IMR-90 (cell line): ENCODE measurements at regions not wholly inside any gene's neighbourhood (a gene's known extent, or its start where the extent isn't known, plus 50 kb on each side); places are given as distances from the start of the nearest gene placed in this dataset.

Experiments
- ATAC-seq: fragments of 200-7000 bp; cut with Tn5 transposase; 2 replicates; pipeline ENCODE4 v1.9.1; 2020; ENCODE audit warnings: low read depth, mild to moderate bottlenecking, moderate library complexity
- BruUV-seq: library from RNA; stranded (reverse); fragments of 400-500 nt; replicated peaks from 2 replicates; lab custom pipeline; 2021; lab: Mats Ljungman, UMichigan
- CTCF ChIA-PET: fragments of 300-600 bp; formaldehyde crosslinking; extraction: SDS; loops from one replicate; lab custom pipeline; 2021; ENCODE audit warnings: antibody characterized with exemption; lab: Yijun Ruan, JAX
- POLR2A ChIA-PET: fragments of 300-600 bp; sonication (Branson Sonifier 250); formaldehyde crosslinking; loops from one replicate; lab custom pipeline; 2022; ENCODE audit warnings: antibody characterized with exemption; ENCODE audit not compliant: unreplicated experiment; lab: Charles Lee
- DNase-seq: peaks from one replicate; pipeline ENCODE4 v3.0.0; 2013
- H2AFZ ChIP-seq: replicated peaks from 2 replicates; pipeline ENCODE3; 2013; ENCODE audit warnings: low read length, mild to moderate bottlenecking; ENCODE audit not compliant: poor library complexity
- H2AK5ac ChIP-seq: 2 replicates; pipeline ENCODE4 v1.6.1; 2013; ENCODE audit warnings: low read depth, low read length, inconsistent platforms
- H2AK9ac ChIP-seq: replicated peaks from 2 replicates; pipeline ENCODE3; 2013; ENCODE audit warnings: mild to moderate bottlenecking, low read depth, low read length, moderate library complexity; ENCODE audit not compliant: poor library complexity
- H2BK120ac ChIP-seq: 2 replicates; pipeline ENCODE4 v1.6.1; 2013; ENCODE audit warnings: low read depth, low read length, inconsistent platforms
- H2BK15ac ChIP-seq: 3 replicates; pipeline ENCODE4 v1.6.1; 2013; ENCODE audit warnings: low read depth, low read length, inconsistent platforms
- H2BK20ac ChIP-seq: 2 replicates; pipeline ENCODE4 v1.6.1; 2013; ENCODE audit warnings: low read depth, mild to moderate bottlenecking, inconsistent platforms, low read length, moderate library complexity
- H2BK5ac ChIP-seq: 2 replicates; pipeline ENCODE4 v1.6.1; 2013; ENCODE audit warnings: mild to moderate bottlenecking, low read depth, low read length, inconsistent platforms; ENCODE audit not compliant: poor library complexity, severe bottlenecking
- H3K14ac ChIP-seq: replicated peaks from 2 replicates; pipeline ENCODE4 v1.6.1; 2013; ENCODE audit warnings: low read depth, low read length, inconsistent platforms
- H3K18ac ChIP-seq: 2 replicates; pipeline ENCODE4 v1.6.1; 2013; ENCODE audit warnings: low read depth, low read length, control low read depth
- H3K23ac ChIP-seq: 2 replicates; pipeline ENCODE4 v1.6.1; 2013; ENCODE audit warnings: low read depth, low read length, inconsistent platforms
- H3K27ac ChIP-seq: 2 replicates; pipeline ENCODE4 v1.5.1; 2013; ENCODE audit warnings: mild to moderate bottlenecking, control low read depth, low read length; ENCODE audit not compliant: insufficient read depth
- H3K27me3 ChIP-seq: 2 replicates; pipeline ENCODE4 v1.6.1; 2013; ENCODE audit warnings: low read length; ENCODE audit not compliant: control insufficient read depth, insufficient read depth
- H3K36me3 ChIP-seq: 2 replicates; pipeline ENCODE4 v1.6.1; 2013; ENCODE audit warnings: low read length, mixed read lengths; ENCODE audit not compliant: control insufficient read depth, insufficient read depth
- H3K4ac ChIP-seq: 2 replicates; pipeline ENCODE4 v1.6.1; 2013; ENCODE audit warnings: low read depth, low read length, inconsistent platforms
- H3K4me1 ChIP-seq: 2 replicates; pipeline ENCODE4 v1.6.1; 2013; ENCODE audit warnings: low read length, mixed read lengths; ENCODE audit not compliant: control insufficient read depth, insufficient read depth
- H3K4me2 ChIP-seq: 2 replicates; pipeline ENCODE4 v1.6.1; 2013; ENCODE audit warnings: low read depth, mild to moderate bottlenecking, control low read depth, low read length, moderate library complexity
- H3K4me3 ChIP-seq: 2 replicates; pipeline ENCODE4 v1.5.1; 2013; ENCODE audit warnings: low read depth, mild to moderate bottlenecking, control low read depth, low read length, moderate library complexity; ENCODE audit not compliant: insufficient read depth
- H3K56ac ChIP-seq: 2 replicates; pipeline ENCODE4 v1.6.1; 2013; ENCODE audit warnings: low read length, inconsistent platforms; ENCODE audit not compliant: insufficient read depth; ENCODE audit errors: extremely low read depth
- H3K79me1 ChIP-seq, 2 experiments: 2 replicates each; pipeline ENCODE4 v1.6.1; 2013; ENCODE audit warnings: low read length in 2 of 2, inconsistent platforms in 1 of 2, low read depth in 1 of 2
- H3K9ac ChIP-seq: 2 replicates; pipeline ENCODE4 v1.6.1; 2013; ENCODE audit warnings: low read depth, low read length, control low read depth
- H3K9me1 ChIP-seq: 2 replicates; pipeline ENCODE4 v1.6.1; 2013; ENCODE audit warnings: low read length, inconsistent platforms; ENCODE audit not compliant: insufficient read depth
- H3K9me3 ChIP-seq: 2 replicates; pipeline ENCODE4 v1.6.1; 2013; ENCODE audit warnings: low read length; ENCODE audit not compliant: control insufficient read depth, insufficient read depth
- H4K20me1 ChIP-seq: 2 replicates; pipeline ENCODE4 v1.6.1; 2013; ENCODE audit warnings: low read length, inconsistent platforms; ENCODE audit not compliant: insufficient read depth
- H4K5ac ChIP-seq: 2 replicates; pipeline ENCODE4 v1.6.1; 2013; ENCODE audit warnings: mild to moderate bottlenecking, low read depth, low read length, control low read depth
- H4K8ac ChIP-seq, 2 experiments: 2 replicates each; pipeline ENCODE4 v1.6.1; 2013; ENCODE audit warnings: low read depth in 2 of 2, low read length in 2 of 2, control low read depth in 1 of 2, inconsistent platforms in 1 of 2
- H4K91ac ChIP-seq: 2 replicates; pipeline ENCODE4 v1.6.1; 2013; ENCODE audit warnings: low read depth, low read length, inconsistent platforms; ENCODE audit not compliant: insufficient read depth
- CEBPB ChIP-seq: IDR thresholded peaks from 2 replicates; pipeline ENCODE4 v1.6.1; 2012; ENCODE audit warnings: low read depth, low read length, improper control_type of control experiment
- MAFK ChIP-seq: IDR thresholded peaks from 2 replicates; pipeline ENCODE4 v1.6.1; 2012; ENCODE audit warnings: low read depth, low read length, improper control_type of control experiment
- MXI1 ChIP-seq: IDR thresholded peaks from 2 replicates; pipeline ENCODE4 v1.6.1; 2012; ENCODE audit warnings: low read depth, mild to moderate bottlenecking, low read length, moderate library complexity, borderline replicate concordance
- POLR2A ChIP-seq: IDR thresholded peaks from 2 replicates; pipeline ENCODE4 v1.6.1; 2012; ENCODE audit warnings: mild to moderate bottlenecking, low read depth, low read length
- RAD21 ChIP-seq: IDR thresholded peaks from 2 replicates; pipeline ENCODE4 v1.6.1; 2012; ENCODE audit warnings: low read length, improper control_type of control experiment
- SMC3 ChIP-seq: fragments of 150-350 bp; IDR thresholded peaks from 2 replicates; pipeline ENCODE4 v1.6.1; 2016; ENCODE audit warnings: low read depth, mild to moderate bottlenecking, antibody characterized with exemption, low read length, moderate library complexity
- WGBS, 2 experiments: methylation state at CpG; one replicate each; pipeline versions ENCODE4 v1.1.5 to v1.1.7; 2013; ENCODE audit warnings: missing lambda C conversion rate in 2 of 2; ENCODE audit not compliant: insufficient read length in 1 of 2; ENCODE audit errors: extremely low coverage in 2 of 2; 5-methylcytosine and 5-hydroxymethylcytosine counted together
- dilution Hi-C: fragments of 300-500 bp; cut with HindIII; formaldehyde crosslinking; loops from one replicate; pipeline ENCODE4 v1.14.3; 2018; ENCODE audit warnings: low sequenced_read_pairs; ENCODE audit not compliant: unreplicated experiment
- in situ Hi-C: fragments of 300-500 bp; cut with MboI; formaldehyde crosslinking; loops from 3 replicates; pipeline ENCODE4 v1.14.3; 2019; ENCODE audit warnings: low sequenced_read_pairs, inconsistent platforms, mixed read lengths
- intact Hi-C: fragments of 100-400 bp; cut with micrococcal nuclease; formaldehyde crosslinking; loops from 2 replicates; pipeline ENCODE4 v1.10.0; 2022
- TF ChIP-seq, protein P1 (sequence below): fragments of 150-350 bp; IDR thresholded peaks from 2 replicates; pipeline ENCODE4 v1.6.1; 2016; ENCODE audit warnings: low read depth, mild to moderate bottlenecking, low read length, moderate library complexity, borderline replicate concordance
- TF ChIP-seq, protein P2 (sequence below): fragments of 150-350 bp; IDR thresholded peaks from 2 replicates; pipeline ENCODE4 v1.6.1; 2017; ENCODE audit warnings: mild to moderate bottlenecking, antibody characterized with exemption, low read length, low read depth
- TF ChIP-seq, protein P3 (sequence below): conservative IDR thresholded peaks from 2 replicates; pipeline ENCODE4 v1.5.1; 2012; ENCODE audit warnings: mild to moderate bottlenecking, low read depth, low read length, improper control_type of control experiment

- Histone ChIP-seq H4K20me1 (no peaks in the 10 kb centered on the region), H4K5ac (no peak overlapping the region), H4K91ac (no peak overlapping the region), H3K9me1 (peaks cover 3% of the 10 kb centered on the region; the same call in 1 of the 2 replicates), H3K36me3 (no peaks in the 10 kb centered on the region), H2AK5ac (no peak overlapping the region), H3K4me2 (no peak overlapping the region), H3K4ac (no peak overlapping the region), H3K14ac (no peak overlapping the region), H2BK120ac (no peak overlapping the region), H3K56ac (no peak overlapping the region), H4K8ac (no peak overlapping the region), H3K79me1 (no peaks in the 10 kb centered on the region), H3K9me3 (no peaks in the 10 kb centered on the region), H3K4me1 (peaks cover 9% of the 10 kb centered on the region), H2AFZ (no peak overlapping the region), H3K27ac (no peak overlapping the region), H2BK5ac (no peak overlapping the region), H3K9ac (no peak overlapping the region), H3K4me3 (no peak overlapping the region), H3K23ac (no peak overlapping the region), H2BK15ac (no peak overlapping the region), H3K27me3 (no peaks in the 10 kb centered on the region), H2AK9ac (no peak overlapping the region), H3K18ac (no peak overlapping the region), H2BK20ac (no peak overlapping the region)
- ChIA-PET POLR2A (no interaction called here), CTCF (interaction anchor here (0.8 to 2.0 kb wide), 2 partner anchors 128 to 175 kb away, joined by 4 to 7 read pairs; no protein-coding TSS in a partner anchor)
- in situ Hi-C loops (no loop called here), intact Hi-C loops (loop anchor here (5.0 to 10.0 kb wide), 4 partner anchors 145 to 573 kb away; no protein-coding TSS in a partner anchor), dilution Hi-C loops (no loop called here)
- DNase-seq (peak; percentile 47), ATAC-seq (no peak)
- peak; percentile 64 for TF ChIP-seq RAD21
- no peak for TF ChIP-seq POLR2A
- TF ChIP-seq MAFK, result no peak
- TF ChIP-seq, protein P1, sequence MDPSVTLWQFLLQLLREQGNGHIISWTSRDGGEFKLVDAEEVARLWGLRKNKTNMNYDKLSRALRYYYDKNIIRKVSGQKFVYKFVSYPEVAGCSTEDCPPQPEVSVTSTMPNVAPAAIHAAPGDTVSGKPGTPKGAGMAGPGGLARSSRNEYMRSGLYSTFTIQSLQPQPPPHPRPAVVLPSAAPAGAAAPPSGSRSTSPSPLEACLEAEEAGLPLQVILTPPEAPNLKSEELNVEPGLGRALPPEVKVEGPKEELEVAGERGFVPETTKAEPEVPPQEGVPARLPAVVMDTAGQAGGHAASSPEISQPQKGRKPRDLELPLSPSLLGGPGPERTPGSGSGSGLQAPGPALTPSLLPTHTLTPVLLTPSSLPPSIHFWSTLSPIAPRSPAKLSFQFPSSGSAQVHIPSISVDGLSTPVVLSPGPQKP, result no peak
- no peak for TF ChIP-seq MXI1
- TF ChIP-seq, protein P2, sequence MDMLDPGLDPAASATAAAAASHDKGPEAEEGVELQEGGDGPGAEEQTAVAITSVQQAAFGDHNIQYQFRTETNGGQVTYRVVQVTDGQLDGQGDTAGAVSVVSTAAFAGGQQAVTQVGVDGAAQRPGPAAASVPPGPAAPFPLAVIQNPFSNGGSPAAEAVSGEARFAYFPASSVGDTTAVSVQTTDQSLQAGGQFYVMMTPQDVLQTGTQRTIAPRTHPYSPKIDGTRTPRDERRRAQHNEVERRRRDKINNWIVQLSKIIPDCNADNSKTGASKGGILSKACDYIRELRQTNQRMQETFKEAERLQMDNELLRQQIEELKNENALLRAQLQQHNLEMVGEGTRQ, result no peak
- peak; percentile 61 for TF ChIP-seq SMC3
- TF ChIP-seq CEBPB, result peak; percentile 70
- TF ChIP-seq, protein P3, sequence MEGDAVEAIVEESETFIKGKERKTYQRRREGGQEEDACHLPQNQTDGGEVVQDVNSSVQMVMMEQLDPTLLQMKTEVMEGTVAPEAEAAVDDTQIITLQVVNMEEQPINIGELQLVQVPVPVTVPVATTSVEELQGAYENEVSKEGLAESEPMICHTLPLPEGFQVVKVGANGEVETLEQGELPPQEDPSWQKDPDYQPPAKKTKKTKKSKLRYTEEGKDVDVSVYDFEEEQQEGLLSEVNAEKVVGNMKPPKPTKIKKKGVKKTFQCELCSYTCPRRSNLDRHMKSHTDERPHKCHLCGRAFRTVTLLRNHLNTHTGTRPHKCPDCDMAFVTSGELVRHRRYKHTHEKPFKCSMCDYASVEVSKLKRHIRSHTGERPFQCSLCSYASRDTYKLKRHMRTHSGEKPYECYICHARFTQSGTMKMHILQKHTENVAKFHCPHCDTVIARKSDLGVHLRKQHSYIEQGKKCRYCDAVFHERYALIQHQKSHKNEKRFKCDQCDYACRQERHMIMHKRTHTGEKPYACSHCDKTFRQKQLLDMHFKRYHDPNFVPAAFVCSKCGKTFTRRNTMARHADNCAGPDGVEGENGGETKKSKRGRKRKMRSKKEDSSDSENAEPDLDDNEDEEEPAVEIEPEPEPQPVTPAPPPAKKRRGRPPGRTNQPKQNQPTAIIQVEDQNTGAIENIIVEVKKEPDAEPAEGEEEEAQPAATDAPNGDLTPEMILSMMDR, result peak; percentile 58
- BruUV-seq, result no TSS peak
- WGBS, 2 experiments, result no CpG with 5 or more reads among the region's 4 CpGs
Measured at GRCh38 chr7:33757563-33758165, 147.7 kb upstream of the BMPER start.
